ENCODE measurements at regions not wholly inside any gene's neighbourhood (a gene's known extent, or its start where the extent isn't known, plus 50 kb on each side); places are given as distances from the start of the nearest gene placed in this dataset.
"Not testable (repeated sequence)": the region's sequence is repeated elsewhere in the genome, so short reads cannot be mapped to it uniquely, and the experiment has no call there.

GRCh38 chr16:86956437-86956836 is 360.8 kb downstream of the C16orf95 start:
- H2AFZ ChIP-seq (ENCODE audit: control insufficient read depth, low read depth, low read length) = no peak overlapping the region
- ChIA-PET CTCF (no interaction called here), POLR2A (no interaction called here), RAD21 (ENCODE audit: unreplicated experiment) (no interaction called here), SMC1A (ENCODE audit: uncharacterized antibody, unreplicated experiment) (interaction anchor here (0.7 kb wide), 1 partner anchor 65 kb away, joined by 4 read pairs; no protein-coding TSS in a partner anchor)
- in situ Hi-C loops (cut with MboI) (no loop called here), intact Hi-C loops (cut with micrococcal nuclease; ENCODE audit: unreplicated experiment) (no loop called here)
- H3K79me2 ChIP-seq (ENCODE audit: control insufficient read depth, insufficient read depth, low read length) = no peaks in the 10 kb centered on the region
- FAIRE-seq (no peak), ATAC-seq (no peak), DNase-seq (ENCODE audit: low read depth, low spot score) (no peak)
- H3K36me3 ChIP-seq (ENCODE audit: control insufficient read depth in 2 of 2, insufficient read depth in 2 of 2, low read length in 1 of 2) = no peaks in the 10 kb centered on the region
- TF ChIP-seq MYC (IDR thresholded peaks at IDR 0.05; ENCODE audit: insufficient read depth, insufficient read length, insufficient replicate concordance, low read length, severe bottlenecking) = no peak
- no peak for TF ChIP-seq CBX5 (IDR thresholded peaks at IDR 0.05; ENCODE audit: low read depth)
- TF ChIP-seq ATF3 (IDR thresholded peaks at IDR 0.05; ENCODE audit: borderline replicate concordance, extremely low read depth, low read depth, low read length) = no peak
- no peak overlapping the region for H3K4me3 ChIP-seq
- H3K4me2 ChIP-seq (ENCODE audit: control insufficient read depth, insufficient read depth) = no peak overlapping the region
- no peaks in the 10 kb centered on the region for H3K4me1 ChIP-seq (ENCODE audit: control insufficient read depth, insufficient read depth, low read length)
- no peaks in the 10 kb centered on the region for H3K27me3 ChIP-seq (replicated peaks in 1 of 2; ENCODE audit: control insufficient read depth in 2 of 2, insufficient read depth in 2 of 2, low read length in 1 of 2)
- no peak overlapping the region for H3K27ac ChIP-seq (ENCODE audit: control insufficient read depth, insufficient read depth)
- H4K20me1 ChIP-seq (ENCODE audit: control insufficient read depth, insufficient read depth) = no peaks in the 10 kb centered on the region
- 19% methylated on average over 15 of the region's 15 CpGs for WGBS (ENCODE audit: insufficient coverage, insufficient replicate concordance, low lambda C conversion rate, missing lambda C conversion rate)
- no peak overlapping the region for H3K9ac ChIP-seq (ENCODE audit: control insufficient read depth, insufficient read depth, low read length)
- BruUV-seq (replicated peaks) = no TSS peak
- no peaks in the 10 kb centered on the region for H3K9me3 ChIP-seq (replicated peaks; ENCODE audit: control insufficient read depth, insufficient read depth, low read length)

- H4K20me1 ChIP-seq (ENCODE audit: control insufficient read depth, insufficient read depth); CTCF ChIA-PET; H3K4me2 ChIP-seq (ENCODE audit: control insufficient read depth, insufficient read depth); H2AFZ ChIP-seq (ENCODE audit: control insufficient read depth, low read depth, low read length); POLR2A ChIA-PET; H3K4me1 ChIP-seq (ENCODE audit: control insufficient read depth, insufficient read depth, low read length); ATAC-seq; in situ Hi-C loops (cut with MboI); H3K9me3 ChIP-seq (replicated peaks; ENCODE audit: control insufficient read depth, insufficient read depth, low read length); H3K79me2 ChIP-seq (ENCODE audit: control insufficient read depth, insufficient read depth, low read length); H3K27me3 ChIP-seq (replicated peaks in 1 of 2; ENCODE audit: control insufficient read depth in 2 of 2, insufficient read depth in 2 of 2, low read length in 1 of 2); H3K4me3 ChIP-seq; H3K9ac ChIP-seq (ENCODE audit: control insufficient read depth, insufficient read depth, low read length); H3K27ac ChIP-seq (ENCODE audit: control insufficient read depth, insufficient read depth); DNase-seq (ENCODE audit: low read depth, low spot score); intact Hi-C loops (cut with micrococcal nuclease; ENCODE audit: unreplicated experiment); SMC1A ChIA-PET (ENCODE audit: uncharacterized antibody, unreplicated experiment); FAIRE-seq; RAD21 ChIA-PET (ENCODE audit: unreplicated experiment); H3K36me3 ChIP-seq (ENCODE audit: control insufficient read depth in 2 of 2, insufficient read depth in 2 of 2, low read length in 1 of 2); BruUV-seq (replicated peaks): not testable (repeated sequence)
- WGBS (ENCODE audit: insufficient coverage, insufficient replicate concordance, low lambda C conversion rate, missing lambda C conversion rate) = 58% methylated on average over 11 of the region's 12 CpGs
Measured at GRCh38 chr16:86957662-86958198, 359.5 kb downstream of the C16orf95 start.
